ENCODE measurements at regions not wholly inside any gene's neighbourhood (a gene's known extent, or its start where the extent isn't known, plus 50 kb on each side); places are given as distances from the start of the nearest gene placed in this dataset.
"Not testable (repeated sequence)": the region's sequence is repeated elsewhere in the genome, so short reads cannot be mapped to it uniquely, and the experiment has no call there.

DNA sequence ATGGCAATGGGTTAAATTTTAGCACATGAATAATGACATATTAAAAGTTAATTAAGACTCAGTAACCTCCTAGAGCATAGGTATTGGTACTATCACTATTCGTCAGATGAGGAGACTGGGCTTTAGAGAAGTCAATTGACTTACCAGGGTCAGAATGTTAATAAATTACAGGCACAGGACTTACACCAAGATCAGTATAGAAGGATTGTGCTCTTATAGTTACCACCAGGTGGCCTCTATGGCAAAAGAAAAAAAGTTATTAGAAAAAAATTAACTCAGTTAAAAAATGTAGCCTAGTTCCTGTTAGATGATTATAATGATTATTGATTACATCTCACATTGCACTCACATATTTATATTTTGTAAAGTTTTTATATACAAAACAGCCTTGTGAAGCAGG is 1163.7 kb downstream of the FAM181B start:
- DNase-seq (ENCODE audit: low read depth, low spot score) = no peak
- no peak overlapping the region for H3K4me3 ChIP-seq (ENCODE audit: low read depth, low read length)
- in situ Hi-C loops (cut with HindIII; ENCODE audit: low sequenced_read_pairs) = no loop called here
- TF ChIP-seq, protein P1, sequence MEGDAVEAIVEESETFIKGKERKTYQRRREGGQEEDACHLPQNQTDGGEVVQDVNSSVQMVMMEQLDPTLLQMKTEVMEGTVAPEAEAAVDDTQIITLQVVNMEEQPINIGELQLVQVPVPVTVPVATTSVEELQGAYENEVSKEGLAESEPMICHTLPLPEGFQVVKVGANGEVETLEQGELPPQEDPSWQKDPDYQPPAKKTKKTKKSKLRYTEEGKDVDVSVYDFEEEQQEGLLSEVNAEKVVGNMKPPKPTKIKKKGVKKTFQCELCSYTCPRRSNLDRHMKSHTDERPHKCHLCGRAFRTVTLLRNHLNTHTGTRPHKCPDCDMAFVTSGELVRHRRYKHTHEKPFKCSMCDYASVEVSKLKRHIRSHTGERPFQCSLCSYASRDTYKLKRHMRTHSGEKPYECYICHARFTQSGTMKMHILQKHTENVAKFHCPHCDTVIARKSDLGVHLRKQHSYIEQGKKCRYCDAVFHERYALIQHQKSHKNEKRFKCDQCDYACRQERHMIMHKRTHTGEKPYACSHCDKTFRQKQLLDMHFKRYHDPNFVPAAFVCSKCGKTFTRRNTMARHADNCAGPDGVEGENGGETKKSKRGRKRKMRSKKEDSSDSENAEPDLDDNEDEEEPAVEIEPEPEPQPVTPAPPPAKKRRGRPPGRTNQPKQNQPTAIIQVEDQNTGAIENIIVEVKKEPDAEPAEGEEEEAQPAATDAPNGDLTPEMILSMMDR (IDR thresholded peaks at IDR 0.05; ENCODE audit: low read depth, low read length) = no peak

DNA sequence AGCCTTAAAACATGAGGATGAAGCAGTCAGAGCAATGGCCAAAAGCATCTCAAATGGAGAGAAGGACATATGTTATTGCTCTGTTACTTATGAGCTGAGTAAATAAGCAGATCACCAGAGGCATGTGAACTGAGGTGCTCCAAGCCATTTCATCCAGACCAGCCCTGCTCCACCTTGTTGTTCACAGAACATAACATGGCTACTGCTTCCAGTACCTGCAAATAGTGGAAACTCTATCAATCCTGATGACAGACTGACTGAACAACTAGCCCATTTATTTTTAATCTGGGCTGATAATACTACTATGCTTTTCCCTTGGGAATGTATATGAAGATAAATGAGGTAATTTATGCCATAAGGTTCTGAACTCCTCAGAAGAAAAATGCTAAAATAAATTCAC is 1164.7 kb downstream of the FAM181B start:
- no peak for DNase-seq (ENCODE audit: low read depth, low spot score)
- in situ Hi-C loops (cut with HindIII; ENCODE audit: low sequenced_read_pairs) = no loop called here
- TF ChIP-seq, protein P1 (IDR thresholded peaks at IDR 0.05; ENCODE audit: low read depth, low read length) = no peak
- no peak overlapping the region for H3K4me3 ChIP-seq (ENCODE audit: low read depth, low read length)

DNA sequence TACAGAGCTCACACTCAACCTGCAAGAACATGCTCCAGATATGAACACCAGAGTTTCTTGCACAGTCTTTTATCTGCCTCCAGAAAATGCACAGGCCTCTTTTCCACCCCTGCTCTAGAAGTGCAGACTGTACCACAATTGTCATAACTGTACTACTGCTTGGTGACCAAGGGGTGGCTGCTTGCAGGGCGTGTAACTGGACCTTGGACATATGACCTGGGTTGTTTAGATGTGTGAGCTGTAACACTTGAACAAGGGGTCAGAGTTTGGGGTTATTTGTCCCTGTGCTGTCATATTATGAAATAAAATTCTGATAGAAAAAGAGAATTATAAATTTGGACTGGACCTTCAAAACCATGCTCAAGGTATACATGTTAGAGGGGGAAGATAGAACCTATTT is 1185.5 kb downstream of the FAM181B start:
- TF ChIP-seq, protein P1 (IDR thresholded peaks at IDR 0.05; ENCODE audit: low read depth, low read length) = no peak
- DNase-seq (ENCODE audit: low read depth, low spot score) = no peak
- in situ Hi-C loops (cut with HindIII; ENCODE audit: low sequenced_read_pairs) = no loop called here
- H3K4me3 ChIP-seq (ENCODE audit: low read depth, low read length) = no peak overlapping the region

DNA sequence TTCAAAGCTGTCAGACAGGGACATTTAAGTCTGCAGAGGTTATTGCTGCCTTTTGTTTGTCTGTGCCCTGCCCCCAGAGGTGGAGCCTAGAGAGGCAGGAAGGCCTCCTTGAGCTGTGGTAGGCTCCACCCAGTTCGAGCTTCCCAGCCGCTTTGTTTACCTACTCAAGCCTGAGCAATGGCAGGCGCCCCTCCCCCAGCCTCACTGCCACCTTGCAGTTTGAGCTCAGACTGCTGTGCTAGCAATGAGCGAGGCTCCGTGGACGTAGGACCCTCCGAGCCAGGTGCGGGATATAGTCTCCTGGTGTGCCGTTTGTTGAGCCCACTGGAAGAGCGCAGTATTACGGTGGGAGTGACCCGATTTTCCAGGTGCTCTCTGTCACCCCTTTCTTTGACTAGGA is 1193.9 kb downstream of the FAM181B start:
- in situ Hi-C loops (cut with HindIII; ENCODE audit: low sequenced_read_pairs); H3K4me3 ChIP-seq (ENCODE audit: low read depth, low read length); DNase-seq (ENCODE audit: low read depth, low spot score): not testable (repeated sequence)

DNA sequence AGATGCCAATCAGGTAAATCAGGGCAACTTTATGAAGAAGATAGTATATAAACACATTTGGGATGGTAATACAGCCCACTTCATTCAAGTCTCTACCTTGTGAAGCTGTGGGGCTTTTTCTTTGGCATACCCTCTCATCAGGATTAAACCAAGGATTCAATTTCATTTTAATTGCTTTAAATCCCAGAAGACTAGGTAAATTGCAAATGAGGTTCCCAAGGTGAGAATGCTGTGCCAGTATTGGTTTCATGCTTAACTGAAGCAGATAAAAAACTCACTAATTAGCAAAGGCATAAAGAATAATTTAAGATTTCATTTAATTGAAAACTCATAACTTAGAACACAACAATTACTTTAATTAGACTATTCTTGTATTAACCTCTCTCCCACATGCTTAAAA is 1218.1 kb downstream of the FAM181B start:
- no peak overlapping the region for H3K4me3 ChIP-seq (ENCODE audit: low read depth, low read length)
- in situ Hi-C loops (cut with HindIII; ENCODE audit: low sequenced_read_pairs) = no loop called here
- TF ChIP-seq, protein P1 (IDR thresholded peaks at IDR 0.05; ENCODE audit: low read depth, low read length) = no peak

DNA sequence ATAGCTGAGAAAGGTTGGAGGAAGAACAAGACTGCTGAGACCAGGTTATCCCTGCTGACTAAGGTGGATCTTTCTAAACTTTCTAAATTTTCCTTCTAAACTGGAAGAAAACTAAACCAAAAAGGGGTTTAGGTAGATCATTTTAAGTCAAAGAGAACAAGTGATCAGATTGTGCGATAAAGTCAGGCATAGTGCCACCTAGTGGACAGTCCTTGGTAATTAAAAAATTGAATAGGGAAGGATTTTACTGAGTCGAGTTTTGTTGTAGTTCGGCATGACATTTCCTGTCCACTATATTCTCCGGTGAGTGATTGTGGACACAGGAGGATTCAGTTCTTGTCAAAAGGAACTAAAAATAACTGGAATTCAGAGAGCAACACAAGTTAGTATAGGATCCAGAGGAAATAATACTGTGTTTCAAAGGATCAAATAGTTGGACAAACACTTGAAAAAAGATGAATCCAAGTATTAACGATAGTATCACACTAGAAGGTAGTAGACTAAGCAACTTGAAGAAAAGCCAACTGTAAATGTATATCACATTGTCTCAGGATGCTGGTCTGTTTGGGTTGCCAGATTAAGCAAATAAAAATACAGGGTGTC is 1236.4 kb downstream of the FAM181B start:
- TF ChIP-seq, protein P1 (IDR thresholded peaks at IDR 0.05; ENCODE audit: low read depth, low read length) = peak; percentile 61
- H3K4me3 ChIP-seq (ENCODE audit: low read depth, low read length) = no peak overlapping the region
- in situ Hi-C loops (cut with HindIII; ENCODE audit: low sequenced_read_pairs) = no loop called here
- DNase-seq (ENCODE audit: low read depth, low spot score) = peak; percentile 28

More for the DNA sequence above, 1218.1 kb downstream of the FAM181B start:
- DNase-seq (ENCODE audit: low read depth, low spot score) = no peak

DNA sequence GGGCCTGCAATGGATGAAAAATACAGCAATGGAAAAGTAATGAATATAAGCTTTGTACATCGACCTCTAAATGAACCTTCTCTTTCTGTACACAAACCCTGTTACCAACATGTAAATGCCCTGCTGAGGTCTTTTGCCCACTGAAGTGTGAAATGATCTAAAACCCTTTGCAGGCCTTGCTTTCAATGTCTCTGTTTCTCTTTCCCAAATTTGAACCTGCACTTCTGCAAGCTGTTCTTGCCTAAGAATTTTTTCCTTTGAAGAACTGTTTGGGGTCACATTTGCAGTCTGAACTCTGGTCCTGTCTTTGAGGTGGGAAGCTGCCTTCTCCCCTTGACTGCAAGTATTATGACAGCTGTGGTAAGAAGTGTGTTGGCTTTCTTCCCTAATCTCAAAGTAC is 1237.1 kb downstream of the FAM181B start:
- H3K4me3 ChIP-seq (ENCODE audit: low read depth, low read length) = no peak overlapping the region
- TF ChIP-seq, protein P1 (IDR thresholded peaks at IDR 0.05; ENCODE audit: low read depth, low read length) = no peak
- in situ Hi-C loops (cut with HindIII; ENCODE audit: low sequenced_read_pairs) = no loop called here
- DNase-seq (ENCODE audit: low read depth, low spot score) = no peak
